ENCODE measurements at regions not wholly inside any gene's neighbourhood (a gene's known extent, or its start where the extent isn't known, plus 50 kb on each side); places are given as distances from the start of the nearest gene placed in this dataset.

DNA sequence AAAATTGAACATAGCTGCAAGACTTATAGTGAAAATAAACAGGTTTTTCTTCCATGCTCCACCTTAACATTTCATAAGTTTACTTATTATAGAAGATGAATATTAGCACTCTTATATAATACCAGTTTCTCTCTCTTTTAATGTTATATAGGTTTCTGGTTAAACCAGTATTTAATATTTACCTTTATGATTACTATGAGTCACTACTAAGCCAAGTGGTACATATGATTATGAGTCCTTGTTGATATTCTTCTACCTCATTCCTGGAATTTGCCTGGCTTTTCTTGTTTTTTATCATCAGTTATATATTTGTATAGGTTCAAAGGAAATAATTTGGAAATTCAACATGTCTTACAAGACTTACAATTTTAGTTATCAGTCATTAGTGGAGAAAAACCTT, 89.9 kb upstream of the MAOA start:
- H3K27ac ChIP-seq: no peak overlapping the region
- DNase-seq (no peak), ATAC-seq (no peak), FAIRE-seq (peak; percentile 41)
- TF ChIP-seq, protein P1, sequence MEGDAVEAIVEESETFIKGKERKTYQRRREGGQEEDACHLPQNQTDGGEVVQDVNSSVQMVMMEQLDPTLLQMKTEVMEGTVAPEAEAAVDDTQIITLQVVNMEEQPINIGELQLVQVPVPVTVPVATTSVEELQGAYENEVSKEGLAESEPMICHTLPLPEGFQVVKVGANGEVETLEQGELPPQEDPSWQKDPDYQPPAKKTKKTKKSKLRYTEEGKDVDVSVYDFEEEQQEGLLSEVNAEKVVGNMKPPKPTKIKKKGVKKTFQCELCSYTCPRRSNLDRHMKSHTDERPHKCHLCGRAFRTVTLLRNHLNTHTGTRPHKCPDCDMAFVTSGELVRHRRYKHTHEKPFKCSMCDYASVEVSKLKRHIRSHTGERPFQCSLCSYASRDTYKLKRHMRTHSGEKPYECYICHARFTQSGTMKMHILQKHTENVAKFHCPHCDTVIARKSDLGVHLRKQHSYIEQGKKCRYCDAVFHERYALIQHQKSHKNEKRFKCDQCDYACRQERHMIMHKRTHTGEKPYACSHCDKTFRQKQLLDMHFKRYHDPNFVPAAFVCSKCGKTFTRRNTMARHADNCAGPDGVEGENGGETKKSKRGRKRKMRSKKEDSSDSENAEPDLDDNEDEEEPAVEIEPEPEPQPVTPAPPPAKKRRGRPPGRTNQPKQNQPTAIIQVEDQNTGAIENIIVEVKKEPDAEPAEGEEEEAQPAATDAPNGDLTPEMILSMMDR (IDR thresholded peaks at IDR 0.05): no peak
- H3K9me3 ChIP-seq: no peaks in the 10 kb centered on the region
- no peaks in the 10 kb centered on the region for H3K4me1 ChIP-seq
- no peak overlapping the region for H3K4me3 ChIP-seq
- intact Hi-C loops (cut with DNase I): loop anchor here in 2 of 3 donors (10.0 kb wide), 1 partner anchor 189 kb away; no protein-coding TSS in a partner anchor
- H3K27me3 ChIP-seq: peaks cover 0 to 4% (median 2%) of the 10 kb centered on the region in 4 donors
- no peaks in the 10 kb centered on the region for H3K36me3 ChIP-seq

DNA sequence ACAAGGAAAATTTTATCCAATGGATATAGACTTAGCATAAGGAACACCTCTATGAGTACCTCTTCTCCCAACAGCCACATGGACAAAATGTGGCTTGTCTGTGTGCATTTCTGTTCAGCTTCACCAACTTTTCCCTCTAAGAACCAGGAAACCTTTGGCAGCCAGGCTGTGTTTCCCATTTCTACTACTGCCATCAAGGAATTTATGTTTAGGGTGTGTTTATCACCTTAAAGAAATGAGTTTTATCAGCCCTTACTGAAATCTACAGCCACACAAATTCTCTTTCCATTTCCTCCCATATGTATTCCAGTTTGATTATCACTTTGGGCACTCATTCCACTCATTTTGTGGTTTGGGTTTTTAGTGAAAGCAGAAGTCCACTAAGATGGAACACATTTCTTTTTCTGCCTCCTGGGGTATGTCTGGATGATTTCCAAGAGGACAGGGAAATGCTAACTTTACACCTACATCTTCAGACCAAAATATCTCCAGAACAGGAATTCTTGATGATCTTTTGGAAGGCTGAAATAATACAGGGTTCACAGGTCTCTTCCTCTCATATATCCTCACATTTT, 82.6 kb upstream of the MAOA start:
- Histone ChIP-seq H3K27me3 (peaks cover 0 to 14% (median 0%) of the 10 kb centered on the region in 4 donors), H3K27ac (no peak overlapping the region), H3K36me3 (no peaks in the 10 kb centered on the region), H3K9me3 (no peaks in the 10 kb centered on the region), H3K4me1 (no peaks in the 10 kb centered on the region), H3K4me3 (no peak overlapping the region)
- peak; percentile 86 for FAIRE-seq
- intact Hi-C loops (cut with DNase I): no loop called here
- DNase-seq: no peak
- no peak for ATAC-seq
- TF ChIP-seq, protein P1 (IDR thresholded peaks at IDR 0.05): no peak

DNA sequence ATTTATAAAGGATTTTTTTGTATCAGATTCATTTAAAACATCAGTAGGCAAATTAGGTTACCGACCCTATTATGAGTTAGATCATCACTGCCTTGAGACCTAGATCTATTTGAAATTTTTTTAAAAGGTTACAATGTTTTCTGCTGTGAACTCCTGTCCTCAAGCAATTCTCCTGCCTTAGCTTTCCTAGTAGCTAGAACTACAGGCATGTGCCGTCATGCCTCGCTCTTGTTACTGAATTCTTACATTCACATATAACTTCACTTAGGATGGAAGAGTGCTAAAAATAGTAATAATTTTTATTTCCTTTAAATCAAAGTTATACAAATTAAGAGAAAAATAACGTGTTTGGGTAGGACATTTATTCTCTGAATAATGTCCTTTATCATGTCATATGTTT, 75.5 kb upstream of the MAOA start:
- 79 to 88% methylated on average over 4 of the region's 4 CpGs for WGBS, 2 donors
- TF ChIP-seq, protein P1 (IDR thresholded peaks at IDR 0.05): no peak
- FAIRE-seq: no peak

DNA sequence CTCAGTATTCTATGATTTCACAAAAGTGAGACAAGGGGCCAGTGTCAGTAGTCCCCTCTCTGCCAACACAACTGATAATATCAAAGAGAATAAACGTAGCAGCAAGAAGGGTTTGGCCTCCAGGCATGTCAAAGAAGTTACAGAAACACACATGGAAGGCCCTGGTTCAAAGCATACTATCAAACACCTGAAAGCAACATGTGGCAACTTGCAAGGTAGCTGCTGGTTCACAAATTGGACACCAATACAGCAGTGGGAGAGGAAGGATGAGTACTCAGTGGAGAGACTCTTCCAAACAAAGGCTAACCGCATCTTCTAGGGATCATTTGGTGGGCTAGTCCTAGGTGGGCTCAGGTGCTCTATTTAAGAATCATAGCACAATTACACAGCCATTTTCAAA, 74.9 kb upstream of the MAOA start:
- Histone ChIP-seq H3K36me3 (no peaks in the 10 kb centered on the region), H3K27me3 (peaks cover 0 to 10% (median 0%) of the 10 kb centered on the region in 4 donors), H3K4me1 (no peaks in the 10 kb centered on the region), H3K4me3 (no peak overlapping the region), H3K9me3 (no peaks in the 10 kb centered on the region), H3K27ac (no peak overlapping the region)
- 52 to 70% methylated on average over 2 of the region's 2 CpGs for WGBS, 2 donors
- ATAC-seq: no peak
- no peak for DNase-seq
- intact Hi-C loops (cut with DNase I): no loop called here
- FAIRE-seq: no peak
- TF ChIP-seq, protein P1 (IDR thresholded peaks at IDR 0.05): no peak

More for the DNA sequence above, 75.5 kb upstream of the MAOA start:
- no peak for ATAC-seq
- DNase-seq: no peak
- Histone ChIP-seq H3K4me3 (no peak overlapping the region), H3K9me3 (no peaks in the 10 kb centered on the region), H3K36me3 (no peaks in the 10 kb centered on the region), H3K4me1 (no peaks in the 10 kb centered on the region), H3K27ac (no peak overlapping the region), H3K27me3 (peaks cover 0 to 10% (median 0%) of the 10 kb centered on the region in 4 donors)
- intact Hi-C loops (cut with DNase I): no loop called here

DNA sequence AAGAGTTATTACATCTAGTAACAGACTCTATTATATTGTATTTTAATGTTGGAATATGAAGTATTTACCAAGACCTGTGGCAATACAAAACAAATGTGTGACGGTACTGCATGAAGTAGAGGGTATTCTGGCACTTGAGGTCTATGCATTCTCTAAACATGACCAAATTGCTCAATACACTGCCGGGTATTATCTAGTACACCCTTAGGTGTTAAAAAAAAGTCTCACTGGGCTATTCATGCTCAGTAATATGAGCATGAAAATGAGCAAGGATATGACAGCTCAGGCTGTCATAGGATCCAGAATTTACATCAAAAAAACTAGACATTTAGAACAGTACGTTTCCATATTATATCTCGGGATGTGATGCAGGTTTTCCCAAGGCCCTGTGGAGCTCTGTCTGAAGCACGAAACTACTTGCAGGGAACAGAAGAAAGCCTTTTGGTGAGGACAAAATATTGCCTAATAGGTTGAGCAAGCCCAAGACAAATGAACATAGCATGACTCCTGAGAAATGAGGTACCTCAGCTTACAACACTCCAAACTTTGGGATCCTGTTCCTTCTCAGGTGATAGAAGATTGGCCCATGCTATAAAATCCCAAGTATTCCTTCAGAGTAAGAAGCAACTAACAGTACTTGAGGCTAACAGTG, 74.1 kb upstream of the MAOA start:
- H3K4me1 ChIP-seq: no peaks in the 10 kb centered on the region
- H3K36me3 ChIP-seq: no peaks in the 10 kb centered on the region
- H3K9me3 ChIP-seq: no peaks in the 10 kb centered on the region
- TF ChIP-seq, protein P1 (IDR thresholded peaks at IDR 0.05): no peak
- H3K27ac ChIP-seq: no peak overlapping the region
- no peak for DNase-seq
- H3K27me3 ChIP-seq: peaks cover 0 to 10% (median 0%) of the 10 kb centered on the region in 4 donors
- no peak for ATAC-seq
- WGBS, 2 donors: 76 to 85% methylated on average over 5 of the region's 5 CpGs
- intact Hi-C loops (cut with DNase I): no loop called here
- FAIRE-seq: no peak
- no peak overlapping the region for H3K4me3 ChIP-seq
